ENCODE measurements at regions not wholly inside any gene's neighbourhood (a gene's known extent, or its start where the extent isn't known, plus 50 kb on each side); places are given as distances from the start of the nearest gene placed in this dataset.

DNA sequence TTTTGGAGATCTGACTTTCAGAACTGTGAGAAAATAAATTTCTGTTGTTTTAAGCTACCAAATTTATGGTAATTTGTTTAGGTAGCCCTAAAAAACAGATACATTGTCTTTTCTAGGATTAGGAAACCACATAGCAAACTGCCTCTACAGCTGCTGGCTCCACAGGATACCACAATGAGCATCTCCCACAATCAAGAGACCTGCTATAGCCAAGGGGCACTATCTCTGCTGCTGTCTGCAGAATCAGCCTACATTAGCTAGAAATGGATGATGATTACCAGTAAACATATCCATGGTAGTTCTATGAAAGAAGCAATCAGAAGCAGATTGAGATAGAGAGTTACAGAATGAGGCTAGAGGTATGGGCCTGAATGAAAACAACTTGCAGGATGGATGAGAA lies 244.4 kb upstream of the NDST4 start:
- DNase-seq = no peak

DNA sequence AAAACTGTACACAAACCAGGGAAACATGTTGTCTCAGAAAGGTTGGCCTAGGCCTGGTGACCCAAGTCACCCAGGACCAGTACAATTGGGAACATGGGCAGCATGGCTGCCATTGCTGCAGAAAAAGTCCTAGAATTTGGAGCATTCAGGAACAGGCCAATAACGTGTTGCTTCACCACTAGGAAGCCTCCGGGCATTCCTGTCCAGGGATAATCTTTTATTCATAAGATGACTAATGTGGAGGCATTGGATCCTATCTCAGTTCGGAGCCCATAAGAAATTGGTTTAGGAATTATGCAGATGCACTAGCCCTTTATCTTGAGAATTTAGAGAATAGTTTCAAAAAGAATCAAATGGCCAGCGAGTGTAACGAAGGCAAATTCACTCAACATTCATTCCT lies 242.8 kb upstream of the NDST4 start:
- Histone ChIP-seq H3K36me3 (ENCODE audit: control insufficient read depth, insufficient read depth, low read length) (no peaks in the 10 kb centered on the region), H3K9ac (ENCODE audit: extremely low read depth, low read length, poor library complexity, severe bottlenecking) (no peak overlapping the region), H3K9me3 (ENCODE audit: control insufficient read depth, low read length) (peaks cover 28% of the 10 kb centered on the region), H3K4me3 (ENCODE audit: low read length) (no peak overlapping the region), H3K4me1 (ENCODE audit: control insufficient read depth, insufficient read depth, low read length) (no peaks in the 10 kb centered on the region), H3K27me3 (ENCODE audit: control insufficient read depth, insufficient read depth, low read length, poor library complexity, severe bottlenecking) (no peaks in the 10 kb centered on the region), H3K27ac (ENCODE audit: low read depth, low read length) (no peak overlapping the region)
- Mint-ChIP-seq H3K27ac (no peak overlapping the region), H3K36me3 (ENCODE audit: low read depth) (peaks cover 3% of the 10 kb centered on the region), H3K4me1 (no peaks in the 10 kb centered on the region), H3K9me3 (peaks cover 30% of the 10 kb centered on the region), H3K4me3 (no peak overlapping the region), H3K27me3 (ENCODE audit: insufficient read depth) (no peaks in the 10 kb centered on the region)
- no peak for DNase-seq
- 79 to 95% methylated on average over 3 to 5 of the region's 5 CpGs for WGBS, 2 experiments (ENCODE audit: insufficient coverage in 1 of 2, insufficient read length in 1 of 2)
- TF ChIP-seq, protein P1, sequence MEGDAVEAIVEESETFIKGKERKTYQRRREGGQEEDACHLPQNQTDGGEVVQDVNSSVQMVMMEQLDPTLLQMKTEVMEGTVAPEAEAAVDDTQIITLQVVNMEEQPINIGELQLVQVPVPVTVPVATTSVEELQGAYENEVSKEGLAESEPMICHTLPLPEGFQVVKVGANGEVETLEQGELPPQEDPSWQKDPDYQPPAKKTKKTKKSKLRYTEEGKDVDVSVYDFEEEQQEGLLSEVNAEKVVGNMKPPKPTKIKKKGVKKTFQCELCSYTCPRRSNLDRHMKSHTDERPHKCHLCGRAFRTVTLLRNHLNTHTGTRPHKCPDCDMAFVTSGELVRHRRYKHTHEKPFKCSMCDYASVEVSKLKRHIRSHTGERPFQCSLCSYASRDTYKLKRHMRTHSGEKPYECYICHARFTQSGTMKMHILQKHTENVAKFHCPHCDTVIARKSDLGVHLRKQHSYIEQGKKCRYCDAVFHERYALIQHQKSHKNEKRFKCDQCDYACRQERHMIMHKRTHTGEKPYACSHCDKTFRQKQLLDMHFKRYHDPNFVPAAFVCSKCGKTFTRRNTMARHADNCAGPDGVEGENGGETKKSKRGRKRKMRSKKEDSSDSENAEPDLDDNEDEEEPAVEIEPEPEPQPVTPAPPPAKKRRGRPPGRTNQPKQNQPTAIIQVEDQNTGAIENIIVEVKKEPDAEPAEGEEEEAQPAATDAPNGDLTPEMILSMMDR (conservative IDR thresholded peaks at IDR 0.05) = no peak

More for the DNA sequence above, 244.4 kb upstream of the NDST4 start:
- H3K27ac Mint-ChIP-seq = no peak overlapping the region
- no peaks in the 10 kb centered on the region for H3K27me3 Mint-ChIP-seq (ENCODE audit: insufficient read depth)
- Histone ChIP-seq H3K27me3 (ENCODE audit: control insufficient read depth, insufficient read depth, low read length, poor library complexity, severe bottlenecking) (no peaks in the 10 kb centered on the region), H3K36me3 (ENCODE audit: control insufficient read depth, insufficient read depth, low read length) (no peaks in the 10 kb centered on the region), H3K9ac (ENCODE audit: extremely low read depth, low read length, poor library complexity, severe bottlenecking) (no peak overlapping the region), H3K27ac (ENCODE audit: low read depth, low read length) (no peak overlapping the region), H3K9me3 (ENCODE audit: control insufficient read depth, low read length) (peaks cover 24% of the 10 kb centered on the region), H3K4me1 (ENCODE audit: control insufficient read depth, insufficient read depth, low read length) (no peaks in the 10 kb centered on the region), H3K4me3 (ENCODE audit: low read length) (no peak overlapping the region)
- H3K36me3 Mint-ChIP-seq (ENCODE audit: low read depth) = peaks cover 3% of the 10 kb centered on the region
- H3K4me3 Mint-ChIP-seq = no peak overlapping the region
- TF ChIP-seq, protein P1 (conservative IDR thresholded peaks at IDR 0.05) = no peak
- peaks cover 22% of the 10 kb centered on the region for H3K9me3 Mint-ChIP-seq
- no peaks in the 10 kb centered on the region for H3K4me1 Mint-ChIP-seq

DNA sequence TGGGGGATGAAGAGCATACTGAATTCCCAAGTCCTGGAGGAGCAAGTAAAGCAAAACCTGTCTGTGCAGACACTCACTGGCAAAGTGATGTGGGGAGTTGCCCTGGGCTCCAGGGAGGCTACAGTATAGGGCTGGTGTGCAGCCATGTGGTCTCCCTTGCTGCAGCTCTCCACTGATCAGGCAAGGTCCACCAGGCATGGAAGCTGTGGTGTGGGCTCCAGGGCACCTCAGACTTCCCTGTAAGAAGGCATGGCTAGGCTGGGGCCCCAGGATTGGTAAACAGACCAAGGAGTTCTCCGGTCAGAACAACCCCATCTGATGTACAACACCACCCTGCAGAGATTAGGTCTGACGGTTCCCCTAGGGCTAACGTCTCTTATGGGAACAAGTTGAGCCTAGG lies 241.9 kb upstream of the NDST4 start:
- Mint-ChIP-seq H3K27ac (no peak overlapping the region), H3K36me3 (ENCODE audit: low read depth) (peaks cover 3% of the 10 kb centered on the region), H3K9me3 (peaks cover 31% of the 10 kb centered on the region), H3K4me3 (no peak overlapping the region), H3K4me1 (no peaks in the 10 kb centered on the region), H3K27me3 (ENCODE audit: insufficient read depth) (no peaks in the 10 kb centered on the region)
- TF ChIP-seq, protein P1 (conservative IDR thresholded peaks at IDR 0.05) = no peak
- Histone ChIP-seq H3K4me1 (ENCODE audit: control insufficient read depth, insufficient read depth, low read length) (no peaks in the 10 kb centered on the region), H3K4me3 (ENCODE audit: low read length) (no peak overlapping the region), H3K27me3 (ENCODE audit: control insufficient read depth, insufficient read depth, low read length, poor library complexity, severe bottlenecking) (no peaks in the 10 kb centered on the region), H3K9ac (ENCODE audit: extremely low read depth, low read length, poor library complexity, severe bottlenecking) (no peak overlapping the region), H3K27ac (ENCODE audit: low read depth, low read length) (no peak overlapping the region), H3K36me3 (ENCODE audit: control insufficient read depth, insufficient read depth, low read length) (no peaks in the 10 kb centered on the region), H3K9me3 (ENCODE audit: control insufficient read depth, low read length) (peaks cover 28% of the 10 kb centered on the region)
- WGBS, 2 experiments (ENCODE audit: insufficient coverage in 1 of 2, insufficient read length in 1 of 2) = 86 to 91% methylated on average over 1 to 3 of the region's 3 CpGs
- no peak for DNase-seq

All from endodermal cell (in vitro differentiated cells).